ENCODE measurements at regions not wholly inside any gene's neighbourhood (a gene's known extent, or its start where the extent isn't known, plus 50 kb on each side); places are given as distances from the start of the nearest gene placed in this dataset.
A peak's percentile ranks its signal among the peaks of the same experiment; 100 is the strongest.

- Histone ChIP-seq H4K20me1 (ENCODE audit: insufficient read depth, low read length) (no peaks in the 10 kb centered on the region), H3K9me2 (ENCODE audit: low read depth, low read length) (no peaks in the 10 kb centered on the region), H3K9ac (ENCODE audit: low read length) (no peak overlapping the region), H3K27me3 (ENCODE audit: insufficient read depth, low read length) (0 out of 2 replicates have a peak, but pooled peaks cover 2% of the 10 kb centered on the region), H3K27ac (ENCODE audit: low read depth, low read length, poor library complexity, severe bottlenecking) (no peak overlapping the region), H3K9me3 (ENCODE audit: low read length) (no peaks in the 10 kb centered on the region), H2AFZ (ENCODE audit: low read length) (no peak overlapping the region), H3K4me3 (ENCODE audit: low read depth, low read length, poor library complexity, severe bottlenecking) (no peak overlapping the region), H3F3A (ENCODE audit: insufficient read depth, low read length) (no peaks in the 10 kb centered on the region), H3K79me2 (ENCODE audit: insufficient read depth, low read length) (no peaks in the 10 kb centered on the region), H3K36me3 (ENCODE audit: insufficient read depth, low read length) (no peaks in the 10 kb centered on the region), H3K4me2 (ENCODE audit: low read length) (no peak overlapping the region), H3K4me1 (ENCODE audit: insufficient read depth, low read length, severe bottlenecking) (no peaks in the 10 kb centered on the region)
- no peak for TF ChIP-seq CTCF (IDR thresholded peaks at IDR 0.05; ENCODE audit: low read length)
- TF ChIP-seq EZH2 (IDR thresholded peaks at IDR 0.05; ENCODE audit: borderline replicate concordance, low read length) = no peak
Observed at GRCh38 chr10:113452146-113452845, 100.6 kb upstream of the HABP2 start.

- H3K79me2 ChIP-seq (ENCODE audit: insufficient read depth, low read length) = no peaks in the 10 kb centered on the region
- no peak overlapping the region for H2AFZ ChIP-seq (ENCODE audit: low read length)
- H3F3A ChIP-seq (ENCODE audit: insufficient read depth, low read length) = no peaks in the 10 kb centered on the region
- TF ChIP-seq CTCF (IDR thresholded peaks at IDR 0.05; ENCODE audit: low read length) (no peak), EZH2 (IDR thresholded peaks at IDR 0.05; ENCODE audit: borderline replicate concordance, low read length) (no peak)
- no peak overlapping the region for H3K27ac ChIP-seq (ENCODE audit: low read depth, low read length, poor library complexity, severe bottlenecking)
- H3K9me2 ChIP-seq (ENCODE audit: low read depth, low read length) = no peaks in the 10 kb centered on the region
- H3K27me3 ChIP-seq (ENCODE audit: insufficient read depth, low read length) = 0 out of 2 replicates have a peak, but pooled peaks cover 7% of the 10 kb centered on the region
- H4K20me1 ChIP-seq (ENCODE audit: insufficient read depth, low read length) = no peaks in the 10 kb centered on the region
- no peak overlapping the region for H3K4me2 ChIP-seq (ENCODE audit: low read length)
- H3K9me3 ChIP-seq (ENCODE audit: low read length) = no peaks in the 10 kb centered on the region
- H3K9ac ChIP-seq (ENCODE audit: low read length) = no peak overlapping the region
- H3K4me1 ChIP-seq (ENCODE audit: insufficient read depth, low read length, severe bottlenecking) = no peaks in the 10 kb centered on the region
- no peaks in the 10 kb centered on the region for H3K36me3 ChIP-seq (ENCODE audit: insufficient read depth, low read length)
- H3K4me3 ChIP-seq (ENCODE audit: low read depth, low read length, poor library complexity, severe bottlenecking) = no peak overlapping the region
Observed at GRCh38 chr10:113453351-113453750, 99.5 kb upstream of the HABP2 start.

- Histone ChIP-seq H3K9ac (ENCODE audit: low read length) (no peak overlapping the region), H3F3A (ENCODE audit: insufficient read depth, low read length) (no peaks in the 10 kb centered on the region), H3K9me2 (ENCODE audit: low read depth, low read length) (no peaks in the 10 kb centered on the region), H3K4me2 (ENCODE audit: low read length) (no peak overlapping the region), H4K20me1 (ENCODE audit: insufficient read depth, low read length) (no peaks in the 10 kb centered on the region), H3K79me2 (ENCODE audit: insufficient read depth, low read length) (no peaks in the 10 kb centered on the region), H3K36me3 (ENCODE audit: insufficient read depth, low read length) (no peaks in the 10 kb centered on the region), H3K27me3 (ENCODE audit: insufficient read depth, low read length) (0 out of 2 replicates have a peak, but pooled peaks cover 7% of the 10 kb centered on the region), H3K4me1 (ENCODE audit: insufficient read depth, low read length, severe bottlenecking) (no peaks in the 10 kb centered on the region), H3K4me3 (ENCODE audit: low read depth, low read length, poor library complexity, severe bottlenecking) (no peak overlapping the region), H2AFZ (ENCODE audit: low read length) (no peak overlapping the region), H3K9me3 (ENCODE audit: low read length) (no peaks in the 10 kb centered on the region), H3K27ac (ENCODE audit: low read depth, low read length, poor library complexity, severe bottlenecking) (no peak overlapping the region)
- TF ChIP-seq CTCF (IDR thresholded peaks at IDR 0.05; ENCODE audit: low read length) (peak; percentile 86), EZH2 (IDR thresholded peaks at IDR 0.05; ENCODE audit: borderline replicate concordance, low read length) (no peak)
Observed at GRCh38 chr10:113454341-113455061, 98.4 kb upstream of the HABP2 start.

All from OCI-LY1 (cell line).